Mesodermal cell (in vitro differentiated cells): ENCODE measurements at regions not wholly inside any gene's neighbourhood (a gene's known extent, or its start where the extent isn't known, plus 50 kb on each side); places are given as distances from the start of the nearest gene placed in this dataset.

Source experiments
- H3K27ac ChIP-seq: 2 replicates; pipeline ENCODE4 v1.7.0; 2013; ENCODE audit warnings: mild to moderate bottlenecking, low read depth, low read length, moderate library complexity; ENCODE audit not compliant: severe bottlenecking
- H3K36me3 ChIP-seq: 2 replicates; pipeline ENCODE4 v1.7.1; 2013; ENCODE audit warnings: mild to moderate bottlenecking, low read length, moderate library complexity; ENCODE audit not compliant: control insufficient read depth, insufficient read depth
- H3K4me1 ChIP-seq: one replicate; pipeline ENCODE4 v1.7.1; 2013; ENCODE audit warnings: mild to moderate bottlenecking, low read length; ENCODE audit not compliant: insufficient read depth, control insufficient read depth, poor library complexity, severe bottlenecking
- H3K4me3 ChIP-seq: 2 replicates; pipeline ENCODE4 v1.7.0; 2013; ENCODE audit warnings: low read length, control low read depth, mild to moderate bottlenecking; ENCODE audit not compliant: insufficient read depth, poor library complexity, severe bottlenecking; ENCODE audit errors: extremely low read depth
- H3K9me3 ChIP-seq: 2 replicates; pipeline ENCODE4 v1.7.1; 2013; ENCODE audit warnings: mild to moderate bottlenecking, low read length, moderate library complexity; ENCODE audit not compliant: control insufficient read depth
- WGBS, 2 experiments: methylation state at CpG; one replicate each; pipeline ENCODE4 v1.1.5; 2013; ENCODE audit warnings: missing lambda C conversion rate in 2 of 2; ENCODE audit not compliant: insufficient coverage in 2 of 2; 5-methylcytosine and 5-hydroxymethylcytosine counted together

DNA sequence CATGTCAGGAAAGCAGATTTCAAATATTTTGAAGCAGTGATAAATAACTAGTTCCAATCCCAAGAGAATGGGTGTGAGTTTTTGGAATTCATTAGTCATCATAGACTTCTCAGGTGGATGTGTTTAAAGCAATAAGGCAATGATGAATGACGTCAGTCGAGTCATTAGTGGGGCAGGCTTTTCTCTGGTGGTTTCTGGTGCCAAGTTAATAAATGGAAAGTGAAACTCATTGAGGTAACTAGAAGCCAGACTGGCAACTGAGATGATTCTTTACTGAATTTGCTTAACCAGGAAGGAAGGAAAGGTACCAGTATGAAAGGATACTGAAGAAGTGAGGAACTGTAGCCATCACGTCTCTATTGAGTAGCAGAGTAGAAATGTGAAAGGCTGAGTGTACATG is 311.0 kb downstream of the GPAM start:
- H3K27ac ChIP-seq = no peak overlapping the region
- no peaks in the 10 kb centered on the region for H3K36me3 ChIP-seq
- H3K4me3 ChIP-seq = no peak overlapping the region
- H3K9me3 ChIP-seq = no peaks in the 10 kb centered on the region
- no peaks in the 10 kb centered on the region for H3K4me1 ChIP-seq
- WGBS, 2 experiments = 73 to 77% methylated on average over 1 to 3 of the region's 3 CpGs

DNA sequence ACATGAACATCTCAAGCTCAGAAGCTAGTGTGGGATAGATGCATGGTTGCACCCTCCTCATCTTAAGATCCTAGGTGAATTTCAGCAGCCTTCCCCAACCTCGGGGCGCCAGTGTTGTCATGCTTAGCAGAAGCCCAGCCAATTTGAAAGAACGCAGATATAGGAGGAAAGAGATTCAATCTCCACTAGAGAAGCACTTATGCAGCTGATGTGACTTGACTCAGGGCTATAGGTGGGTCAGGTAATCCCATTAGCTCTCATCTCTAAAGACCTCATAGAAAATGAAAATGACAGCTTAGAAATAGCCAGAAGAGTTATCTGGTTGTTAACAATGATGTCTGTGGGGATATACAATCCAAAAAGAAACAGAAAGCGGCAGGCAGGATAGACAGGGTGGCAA is 310.5 kb downstream of the GPAM start:
- Histone ChIP-seq H3K27ac (no peak overlapping the region), H3K9me3 (no peaks in the 10 kb centered on the region), H3K36me3 (no peaks in the 10 kb centered on the region), H3K4me1 (no peaks in the 10 kb centered on the region), H3K4me3 (no peak overlapping the region)
- WGBS, 2 experiments = 71 to 91% methylated on average over 1 of the region's 4 CpGs

DNA sequence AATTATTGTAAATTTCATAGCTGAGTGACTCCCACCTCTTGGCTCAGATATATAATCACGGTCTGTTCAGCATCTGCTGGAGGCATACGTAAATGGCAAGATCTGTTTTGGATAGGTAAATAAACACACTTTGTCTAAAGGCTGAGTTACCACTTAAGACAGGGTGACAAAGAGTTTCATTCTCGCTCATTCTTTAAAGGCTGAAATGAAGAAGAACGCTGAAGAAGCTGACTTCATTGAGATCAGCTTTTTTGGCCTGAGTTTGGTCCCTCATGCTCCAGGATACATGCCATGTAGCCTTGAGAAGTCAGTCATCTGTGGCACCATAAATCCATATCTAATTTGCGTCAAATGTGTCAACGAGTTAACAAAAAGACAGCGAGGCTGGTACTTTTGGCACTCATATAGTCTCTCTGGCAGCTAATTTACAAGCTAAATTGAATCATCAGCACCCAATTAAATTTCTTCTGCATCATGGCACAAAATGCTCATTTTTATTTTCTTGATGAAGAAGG is 309.9 kb downstream of the GPAM start:
- no peaks in the 10 kb centered on the region for H3K36me3 ChIP-seq
- no peaks in the 10 kb centered on the region for H3K4me1 ChIP-seq
- no peak overlapping the region for H3K27ac ChIP-seq
- no peaks in the 10 kb centered on the region for H3K9me3 ChIP-seq
- WGBS, 2 experiments = 90 to 97% methylated on average over 5 to 6 of the region's 7 CpGs
- no peak overlapping the region for H3K4me3 ChIP-seq

DNA sequence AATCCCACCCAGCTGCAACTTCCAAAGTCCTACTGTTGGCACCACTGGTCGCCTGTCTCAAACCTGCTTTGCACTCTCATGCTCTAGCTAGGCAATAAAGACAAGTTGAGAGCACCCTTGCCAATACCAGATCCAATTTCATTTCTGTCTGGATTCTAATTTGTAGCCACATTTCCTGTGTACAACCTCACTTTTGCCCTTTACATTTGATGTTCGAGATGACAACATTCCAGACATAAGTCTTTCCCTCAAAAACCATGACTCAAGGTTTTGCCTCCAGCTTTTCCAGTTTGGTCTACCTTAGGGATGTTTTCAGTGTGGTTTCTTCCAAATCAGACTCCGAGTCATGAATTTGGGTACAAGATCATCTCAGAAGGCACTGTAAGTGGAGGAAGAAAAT is 309.0 kb downstream of the GPAM start:
- no peaks in the 10 kb centered on the region for H3K9me3 ChIP-seq
- H3K4me3 ChIP-seq = no peak overlapping the region
- no peak overlapping the region for H3K27ac ChIP-seq
- WGBS, 2 experiments = 83 to 97% methylated on average over 2 of the region's 3 CpGs
- no peaks in the 10 kb centered on the region for H3K36me3 ChIP-seq
- no peaks in the 10 kb centered on the region for H3K4me1 ChIP-seq

DNA sequence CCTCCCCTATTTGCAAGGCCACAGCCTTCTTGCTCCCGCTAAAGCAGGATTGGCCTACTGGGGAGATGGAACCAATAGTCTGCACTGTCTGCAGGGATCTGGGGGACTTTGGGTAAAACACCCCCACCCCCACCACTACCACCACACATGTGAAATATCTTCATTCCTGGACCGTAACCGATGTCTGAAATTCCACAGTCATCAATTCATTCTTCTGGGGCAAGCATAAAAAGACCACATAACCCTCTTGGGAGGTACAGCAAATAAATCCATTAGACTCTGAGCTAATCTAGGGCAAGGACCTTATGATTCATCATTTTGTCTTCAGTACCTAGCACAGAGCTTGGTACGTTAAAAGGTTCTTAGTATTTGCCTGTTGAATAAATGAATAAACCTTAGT is 307.8 kb downstream of the GPAM start:
- Histone ChIP-seq H3K36me3 (no peaks in the 10 kb centered on the region), H3K4me1 (no peaks in the 10 kb centered on the region), H3K4me3 (no peak overlapping the region), H3K27ac (no peak overlapping the region), H3K9me3 (no peaks in the 10 kb centered on the region)
- 93 to 100% methylated on average over 2 of the region's 4 CpGs for WGBS, 2 experiments

DNA sequence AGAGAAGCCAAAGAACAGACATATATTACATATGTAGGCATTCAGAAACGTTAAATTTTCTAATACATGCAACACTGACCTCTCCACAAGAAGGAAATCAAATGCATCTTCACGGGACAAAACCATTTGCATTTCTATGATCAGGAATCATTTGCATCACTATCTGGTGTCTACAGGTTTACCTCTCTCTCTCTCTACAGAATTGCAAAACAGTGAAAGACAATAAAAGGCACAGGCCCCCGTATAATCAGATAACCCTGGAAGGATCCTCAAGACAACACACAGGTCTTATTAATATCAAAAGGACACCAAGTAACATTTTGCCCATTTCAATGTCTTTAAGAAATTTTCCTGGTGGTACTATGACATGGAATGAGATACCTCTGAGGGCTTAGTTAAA is 306.3 kb downstream of the GPAM start:
- no peaks in the 10 kb centered on the region for H3K9me3 ChIP-seq
- H3K4me3 ChIP-seq = no peak overlapping the region
- H3K27ac ChIP-seq = no peak overlapping the region
- WGBS, 2 experiments = 49 to 65% methylated on average over 2 of the region's 3 CpGs
- no peaks in the 10 kb centered on the region for H3K4me1 ChIP-seq
- no peaks in the 10 kb centered on the region for H3K36me3 ChIP-seq

DNA sequence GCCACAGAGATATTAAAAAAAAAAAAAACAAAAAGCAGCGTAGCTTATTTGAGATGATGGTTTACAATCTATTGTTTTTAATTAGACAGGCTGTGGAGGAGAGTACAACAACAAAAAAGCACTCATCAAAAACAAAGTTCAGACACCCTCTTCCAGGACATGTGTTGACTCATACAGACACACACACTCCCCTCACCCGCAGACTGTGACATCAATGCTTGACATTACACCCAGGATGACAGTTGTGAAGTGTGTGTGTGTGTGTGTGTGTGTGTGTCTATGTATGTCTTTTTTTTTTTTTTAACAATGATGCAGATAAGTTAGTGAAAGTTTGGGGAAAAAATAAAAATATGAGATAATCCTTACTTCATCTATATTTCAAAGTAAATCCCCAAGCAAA is 303.6 kb downstream of the GPAM start:
- Histone ChIP-seq H3K4me1 (no peaks in the 10 kb centered on the region), H3K36me3 (no peaks in the 10 kb centered on the region), H3K9me3 (no peaks in the 10 kb centered on the region), H3K4me3 (no peak overlapping the region), H3K27ac (no peak overlapping the region)
- WGBS, 2 experiments = no CpG with 5 or more reads among the region's 2 CpGs

DNA sequence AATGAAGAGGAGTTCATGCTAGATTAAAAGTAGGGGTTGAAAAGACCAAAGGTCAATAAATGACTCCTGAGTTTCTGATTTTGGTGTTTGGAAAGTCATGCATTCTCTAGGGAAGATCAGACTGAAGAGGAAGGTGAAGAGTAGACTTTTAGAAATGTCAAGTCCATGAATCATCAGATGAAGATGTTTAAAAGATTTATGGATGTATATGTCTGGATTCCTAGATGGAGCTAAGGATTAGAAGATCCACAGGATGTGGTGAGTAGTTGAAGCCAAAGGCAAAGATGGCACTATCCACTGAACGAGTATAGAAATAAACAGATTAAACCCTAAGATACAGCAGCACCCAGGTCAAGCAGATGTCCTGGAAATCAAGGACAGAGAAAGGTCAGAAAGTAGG is 298.5 kb downstream of the GPAM start:
- H3K27ac ChIP-seq = no peak overlapping the region
- H3K36me3 ChIP-seq = no peaks in the 10 kb centered on the region
- no peak overlapping the region for H3K4me3 ChIP-seq
- H3K9me3 ChIP-seq = no peaks in the 10 kb centered on the region
- no CpG with 5 or more reads among the region's 1 CpG for WGBS, 2 experiments
- no peaks in the 10 kb centered on the region for H3K4me1 ChIP-seq

GRCh38 chr10:111885919-111886318 is 297.6 kb downstream of the GPAM start:
- 83 to 100% methylated on average over 1 of the region's 6 CpGs for WGBS, 2 experiments
- Histone ChIP-seq H3K4me3 (no peak overlapping the region), H3K36me3 (no peaks in the 10 kb centered on the region), H3K9me3 (no peaks in the 10 kb centered on the region), H3K27ac (no peak overlapping the region), H3K4me1 (no peaks in the 10 kb centered on the region)

- H3K4me1 ChIP-seq = no peaks in the 10 kb centered on the region
- WGBS, 2 experiments = no CpG with 5 or more reads among the region's 2 CpGs
- no peak overlapping the region for H3K4me3 ChIP-seq
- H3K27ac ChIP-seq = no peak overlapping the region
- H3K9me3 ChIP-seq = no peaks in the 10 kb centered on the region
- H3K36me3 ChIP-seq = no peaks in the 10 kb centered on the region
These were observed 296.3 kb downstream of the GPAM start for GRCh38 chr10:111887266-111887665.

DNA sequence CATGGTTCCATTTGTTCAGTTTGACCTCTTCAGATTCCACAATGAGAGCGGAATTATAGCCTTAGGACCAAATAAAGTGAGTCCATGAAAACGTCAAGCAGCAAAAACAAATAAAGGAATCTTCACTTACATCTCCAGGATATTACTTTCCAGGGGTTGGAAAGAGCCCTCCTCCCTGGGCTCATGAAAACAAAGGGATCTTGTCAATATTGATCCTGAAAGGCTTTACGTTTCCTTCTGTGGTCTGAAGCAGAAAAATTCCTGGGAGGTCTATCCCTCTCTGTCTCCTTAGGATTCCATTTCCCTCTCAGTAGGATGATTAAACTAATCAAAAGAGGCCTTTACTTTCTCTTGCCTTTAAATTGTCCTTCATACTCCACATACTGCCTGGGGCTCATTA is 293.5 kb downstream of the GPAM start:
- Histone ChIP-seq H3K4me3 (no peak overlapping the region), H3K9me3 (no peaks in the 10 kb centered on the region), H3K36me3 (no peaks in the 10 kb centered on the region), H3K4me1 (no peaks in the 10 kb centered on the region), H3K27ac (no peak overlapping the region)
- WGBS, 2 experiments = 65 to 75% methylated on average over 2 to 3 of the region's 3 CpGs
